HG03060 (cell line): ENCODE measurements at regions not wholly inside any gene's neighbourhood (a gene's known extent, or its start where the extent isn't known, plus 50 kb on each side); places are given as distances from the start of the nearest gene placed in this dataset.
"Not testable (repeated sequence)": the region's sequence is repeated elsewhere in the genome, so short reads cannot be mapped to it uniquely, and the experiment has no call there.

Experiments
- ATAC-seq: cut with Tn5 transposase; IDR thresholded peaks from one replicate; pipeline ENCODE4 v1.9.1; 2021; ENCODE audit warnings: low read depth, moderate number of reproducible peaks; ENCODE audit not compliant: unreplicated experiment

- no peak for ATAC-seq
Observed at GRCh38 chr3:187795207-187795960, 50.1 kb upstream of the BCL6 start.

GRCh38 chr3:187798126-187798525 lies 52.9 kb upstream of the BCL6 start:
- no peak for ATAC-seq

GRCh38 chr3:187798531-187799530 lies 53.6 kb upstream of the BCL6 start:
- no peak for ATAC-seq

GRCh38 chr3:187799942-187800641 lies 54.8 kb upstream of the BCL6 start:
- ATAC-seq, result no peak

- no peak for ATAC-seq
Observed at GRCh38 chr3:187801152-187801551, 55.9 kb upstream of the BCL6 start.

DNA sequence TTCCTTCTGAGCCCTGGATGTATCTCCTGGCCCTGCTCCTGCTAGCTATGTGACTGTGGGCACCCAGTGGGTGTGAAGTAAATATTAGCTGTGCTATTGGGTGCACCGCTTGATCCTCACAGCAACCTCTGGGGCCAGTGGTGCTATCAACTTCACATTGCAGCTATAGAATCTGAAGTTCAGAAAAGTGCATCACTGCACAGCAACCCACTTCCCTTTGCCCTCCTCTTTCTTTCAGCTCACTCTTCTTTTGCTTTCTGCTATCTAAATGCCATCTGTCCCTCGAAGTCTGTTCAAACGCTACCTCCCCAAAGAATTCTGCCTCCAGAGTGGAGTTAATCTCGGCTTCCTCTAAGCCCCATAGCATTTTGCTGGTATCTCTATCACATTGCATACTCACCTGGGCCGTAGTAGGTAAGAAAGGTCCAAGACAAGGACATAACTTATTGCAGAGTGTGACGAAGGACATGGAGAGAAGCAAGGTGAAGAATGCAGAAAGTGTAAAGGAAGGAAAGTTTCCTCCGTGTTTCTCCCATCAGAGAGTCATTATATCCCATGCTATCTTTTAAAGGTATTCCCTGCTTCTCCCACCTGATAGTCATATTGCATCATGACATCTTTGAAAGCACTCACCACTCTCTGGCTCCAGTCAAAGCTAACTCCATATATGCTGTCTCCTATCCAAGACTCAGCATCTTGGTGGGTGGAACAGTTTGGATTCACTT lies 57.1 kb upstream of the BCL6 start:
- no peak for ATAC-seq

DNA sequence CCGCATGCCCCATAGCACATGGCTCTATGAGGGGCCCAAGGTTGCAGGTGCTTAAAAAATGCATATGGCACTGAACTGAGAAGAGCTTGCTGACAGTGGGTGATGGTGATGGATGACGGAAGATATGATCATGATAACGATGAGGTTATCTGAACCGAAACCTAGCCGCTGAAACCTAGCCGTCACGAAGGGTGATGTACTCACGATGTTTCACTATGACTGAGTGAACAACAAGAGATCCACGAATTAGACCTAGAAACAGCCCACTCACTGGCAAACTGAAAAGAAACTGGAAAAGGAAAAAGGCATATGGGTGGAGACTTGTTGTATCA lies 57.6 kb upstream of the BCL6 start:
- peak; percentile 87 for ATAC-seq

- no peak for ATAC-seq
Observed at GRCh38 chr3:187804120-187804744, 59.0 kb upstream of the BCL6 start.

DNA sequence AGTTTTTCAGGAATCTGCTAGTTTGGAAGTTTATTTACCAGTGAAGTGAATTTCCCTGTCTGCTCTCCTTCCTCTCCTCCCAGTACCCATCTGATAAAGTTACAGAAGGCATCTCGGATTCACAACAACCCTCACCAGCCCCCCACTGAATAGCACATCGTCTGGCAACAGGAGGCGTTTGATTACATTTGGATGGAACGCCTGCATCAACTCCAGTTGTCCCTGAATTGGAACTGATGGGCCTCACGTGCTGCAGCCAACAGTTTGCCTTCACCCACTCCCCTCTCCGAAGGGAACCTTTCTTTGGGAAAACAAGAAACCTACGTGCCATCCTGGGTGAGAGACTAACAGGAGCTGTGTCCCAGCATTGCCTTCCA lies 59.5 kb upstream of the BCL6 start:
- no peak for ATAC-seq

DNA sequence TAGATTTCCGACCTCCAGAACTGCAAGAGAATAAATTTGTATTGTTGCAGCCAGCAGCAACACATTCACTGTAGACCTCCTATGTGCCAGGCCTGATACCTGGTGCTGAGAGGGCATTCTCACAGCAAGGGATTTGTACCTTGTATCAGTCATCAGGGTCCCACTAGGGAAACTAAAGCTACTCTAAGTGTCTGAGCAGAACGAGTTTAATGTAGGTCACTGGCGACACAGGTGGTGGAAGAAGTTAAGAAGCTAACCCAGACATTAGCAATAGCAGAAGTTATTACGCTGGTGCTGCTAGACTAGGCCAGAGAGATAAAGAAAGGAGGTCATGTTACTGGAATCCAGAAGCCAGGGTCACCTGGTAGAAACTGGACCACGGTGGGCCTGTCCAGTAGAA lies 60.5 kb upstream of the BCL6 start:
- no peak for ATAC-seq

GRCh38 chr3:187807086-187807862 lies 62.0 kb upstream of the BCL6 start:
- ATAC-seq, result no peak

DNA sequence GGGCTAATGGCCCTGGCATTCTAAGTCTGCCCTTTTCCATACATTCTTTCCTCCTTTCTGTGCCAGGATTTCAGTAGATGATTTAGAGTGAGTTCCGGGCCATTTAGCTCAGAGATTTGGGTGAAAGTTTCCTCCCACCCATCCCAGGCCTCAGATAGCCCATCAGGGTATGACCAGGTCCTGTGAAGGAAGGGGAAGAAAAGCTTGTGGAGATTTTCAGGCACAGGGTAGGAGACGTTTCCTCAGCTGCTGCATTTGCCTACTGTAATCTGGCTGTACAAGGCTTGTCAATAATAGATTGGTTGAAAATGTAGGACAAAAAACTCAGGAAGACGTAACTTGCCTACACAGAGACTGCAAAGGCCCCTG lies 63.2 kb upstream of the BCL6 start:
- no peak for ATAC-seq

- no peak for ATAC-seq
Observed at GRCh38 chr3:187809612-187809991, 64.3 kb upstream of the BCL6 start.

GRCh38 chr3:187810021-187810446 lies 64.8 kb upstream of the BCL6 start:
- ATAC-seq, result no peak

- no peak for ATAC-seq
Observed at GRCh38 chr3:187811585-187812250, 66.5 kb upstream of the BCL6 start.

DNA sequence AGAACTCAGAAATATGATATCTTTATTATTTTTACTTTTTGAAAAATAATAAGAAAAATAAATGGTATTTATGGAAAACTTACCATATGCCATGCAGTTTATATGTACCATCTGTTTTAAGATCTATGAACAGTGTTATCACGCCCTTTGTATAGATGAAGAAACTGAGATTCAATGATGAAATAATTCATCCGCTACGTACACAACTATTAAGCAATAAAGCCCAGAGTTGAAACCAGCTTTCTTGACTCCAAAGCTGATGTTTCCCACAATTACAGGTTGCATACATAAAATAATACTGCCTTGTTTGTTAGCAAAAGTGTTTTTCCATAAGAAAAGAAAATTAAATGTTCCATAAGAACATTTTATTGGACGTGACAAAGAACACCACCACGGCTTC lies 67.2 kb upstream of the BCL6 start:
- no peak for ATAC-seq

GRCh38 chr3:187813198-187813597 lies 67.9 kb upstream of the BCL6 start:
- ATAC-seq, result no peak

DNA sequence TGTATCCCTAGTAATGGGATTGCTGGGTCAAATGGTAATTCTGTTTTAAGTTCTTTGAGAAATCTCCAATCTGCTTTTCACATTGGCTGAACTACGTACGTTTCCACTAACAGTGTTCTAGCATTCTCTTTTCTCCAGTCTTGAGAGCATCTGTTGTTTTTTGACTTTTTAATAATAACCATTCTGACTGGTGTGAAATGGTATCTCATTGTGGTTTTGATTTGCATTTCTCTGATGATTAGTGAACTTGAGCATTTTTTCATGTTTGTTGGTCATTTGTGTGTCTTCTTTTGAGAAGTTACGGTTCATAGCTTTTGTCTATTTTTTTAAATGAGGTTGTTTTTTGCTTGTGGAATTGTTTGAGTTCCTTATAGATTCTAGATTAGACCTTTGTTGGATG lies 72.5 kb upstream of the BCL6 start:
- not testable (repeated sequence) for ATAC-seq
